ENCODE measurements at regions not wholly inside any gene's neighbourhood (a gene's known extent, or its start where the extent isn't known, plus 50 kb on each side); places are given as distances from the start of the nearest gene placed in this dataset.

DNA sequence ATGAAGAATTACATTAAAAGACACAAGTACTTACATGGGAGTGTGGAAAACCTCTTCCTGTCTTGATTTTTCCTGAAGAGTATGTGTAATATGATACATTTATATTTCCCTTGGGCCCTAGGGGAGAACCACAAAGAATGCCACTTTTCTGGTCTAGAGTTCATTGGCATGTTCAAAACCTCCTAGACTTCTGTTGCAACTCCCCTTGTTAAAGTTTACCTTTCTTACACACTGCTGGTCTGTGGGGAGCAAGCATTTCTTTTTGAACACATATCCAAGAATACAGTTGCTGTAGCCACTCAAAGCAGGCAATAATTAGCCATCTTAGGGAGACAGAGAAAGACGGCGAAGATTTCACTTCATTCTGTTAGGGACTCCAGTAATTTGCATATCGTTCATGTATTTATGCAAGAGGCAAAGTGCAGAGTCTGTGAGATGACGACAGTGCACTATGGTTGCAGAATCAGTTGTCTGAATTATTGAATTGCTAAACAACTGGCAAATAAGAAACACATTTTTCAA, 103.5 kb downstream of the NOL4 start (continued):
- TF ChIP-seq, protein P1, sequence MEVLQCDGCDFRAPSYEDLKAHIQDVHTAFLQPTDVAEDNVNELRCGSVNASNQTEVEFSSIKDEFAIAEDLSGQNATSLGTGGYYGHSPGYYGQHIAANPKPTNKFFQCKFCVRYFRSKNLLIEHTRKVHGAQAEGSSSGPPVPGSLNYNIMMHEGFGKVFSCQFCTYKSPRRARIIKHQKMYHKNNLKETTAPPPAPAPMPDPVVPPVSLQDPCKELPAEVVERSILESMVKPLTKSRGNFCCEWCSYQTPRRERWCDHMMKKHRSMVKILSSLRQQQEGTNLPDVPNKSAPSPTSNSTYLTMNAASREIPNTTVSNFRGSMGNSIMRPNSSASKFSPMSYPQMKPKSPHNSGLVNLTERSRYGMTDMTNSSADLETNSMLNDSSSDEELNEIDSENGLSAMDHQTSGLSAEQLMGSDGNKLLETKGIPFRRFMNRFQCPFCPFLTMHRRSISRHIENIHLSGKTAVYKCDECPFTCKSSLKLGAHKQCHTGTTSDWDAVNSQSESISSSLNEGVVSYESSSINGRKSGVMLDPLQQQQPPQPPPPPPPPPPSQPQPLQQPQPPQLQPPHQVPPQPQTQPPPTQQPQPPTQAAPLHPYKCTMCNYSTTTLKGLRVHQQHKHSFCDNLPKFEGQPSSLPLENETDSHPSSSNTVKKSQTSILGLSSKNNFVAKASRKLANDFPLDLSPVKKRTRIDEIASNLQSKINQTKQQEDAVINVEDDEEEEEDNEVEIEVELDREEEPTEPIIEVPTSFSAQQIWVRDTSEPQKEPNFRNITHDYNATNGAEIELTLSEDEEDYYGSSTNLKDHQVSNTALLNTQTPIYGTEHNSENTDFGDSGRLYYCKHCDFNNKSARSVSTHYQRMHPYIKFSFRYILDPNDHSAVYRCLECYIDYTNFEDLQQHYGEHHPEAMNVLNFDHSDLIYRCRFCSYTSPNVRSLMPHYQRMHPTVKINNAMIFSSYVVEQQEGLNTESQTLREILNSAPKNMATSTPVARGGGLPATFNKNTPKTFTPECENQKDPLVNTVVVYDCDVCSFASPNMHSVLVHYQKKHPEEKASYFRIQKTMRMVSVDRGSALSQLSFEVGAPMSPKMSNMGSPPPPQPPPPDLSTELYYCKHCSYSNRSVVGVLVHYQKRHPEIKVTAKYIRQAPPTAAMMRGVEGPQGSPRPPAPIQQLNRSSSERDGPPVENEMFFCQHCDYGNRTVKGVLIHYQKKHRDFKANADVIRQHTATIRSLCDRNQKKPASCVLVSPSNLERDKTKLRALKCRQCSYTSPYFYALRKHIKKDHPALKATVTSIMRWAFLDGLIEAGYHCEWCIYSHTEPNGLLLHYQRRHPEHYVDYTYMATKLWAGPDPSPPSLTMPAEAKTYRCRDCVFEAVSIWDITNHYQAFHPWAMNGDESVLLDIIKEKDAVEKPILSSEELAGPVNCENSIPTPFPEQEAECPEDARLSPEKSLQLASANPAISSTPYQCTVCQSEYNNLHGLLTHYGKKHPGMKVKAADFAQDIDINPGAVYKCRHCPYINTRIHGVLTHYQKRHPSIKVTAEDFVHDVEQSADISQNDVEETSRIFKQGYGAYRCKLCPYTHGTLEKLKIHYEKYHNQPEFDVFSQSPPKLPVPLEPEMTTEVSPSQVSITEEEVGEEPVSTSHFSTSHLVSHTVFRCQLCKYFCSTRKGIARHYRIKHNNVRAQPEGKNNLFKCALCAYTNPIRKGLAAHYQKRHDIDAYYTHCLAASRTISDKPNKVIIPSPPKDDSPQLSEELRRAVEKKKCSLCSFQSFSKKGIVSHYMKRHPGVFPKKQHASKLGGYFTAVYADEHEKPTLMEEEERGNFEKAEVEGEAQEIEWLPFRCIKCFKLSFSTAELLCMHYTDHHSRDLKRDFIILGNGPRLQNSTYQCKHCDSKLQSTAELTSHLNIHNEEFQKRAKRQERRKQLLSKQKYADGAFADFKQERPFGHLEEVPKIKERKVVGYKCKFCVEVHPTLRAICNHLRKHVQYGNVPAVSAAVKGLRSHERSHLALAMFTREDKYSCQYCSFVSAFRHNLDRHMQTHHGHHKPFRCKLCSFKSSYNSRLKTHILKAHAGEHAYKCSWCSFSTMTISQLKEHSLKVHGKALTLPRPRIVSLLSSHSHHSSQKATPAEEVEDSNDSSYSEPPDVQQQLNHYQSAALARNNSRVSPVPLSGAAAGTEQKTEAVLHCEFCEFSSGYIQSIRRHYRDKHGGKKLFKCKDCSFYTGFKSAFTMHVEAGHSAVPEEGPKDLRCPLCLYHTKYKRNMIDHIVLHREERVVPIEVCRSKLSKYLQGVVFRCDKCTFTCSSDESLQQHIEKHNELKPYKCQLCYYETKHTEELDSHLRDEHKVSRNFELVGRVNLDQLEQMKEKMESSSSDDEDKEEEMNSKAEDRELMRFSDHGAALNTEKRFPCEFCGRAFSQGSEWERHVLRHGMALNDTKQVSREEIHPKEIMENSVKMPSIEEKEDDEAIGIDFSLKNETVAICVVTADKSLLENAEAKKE (CRISPR knock-in tag; IDR thresholded peaks at IDR 0.05), result no peak

DNA sequence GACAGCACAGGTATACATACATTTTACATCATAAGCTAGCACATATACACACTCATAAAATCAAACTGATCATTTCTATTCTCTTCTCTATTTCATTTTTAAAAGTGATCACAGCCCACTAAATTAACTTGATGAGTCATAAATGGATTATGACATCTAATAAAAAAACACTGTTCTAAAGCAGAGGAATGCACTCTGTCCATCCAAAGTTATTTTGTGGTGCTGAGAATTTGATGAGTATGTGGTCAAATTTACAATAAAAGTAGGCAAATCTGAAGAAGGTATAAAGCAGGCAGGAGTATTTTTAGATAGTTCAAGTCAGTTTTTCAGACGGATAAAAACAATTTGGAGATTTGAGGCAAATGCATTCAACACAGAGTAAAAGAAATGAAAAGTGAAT, 104.4 kb downstream of the NOL4 start:
- Histone ChIP-seq H3K4me3 (no peak overlapping the region), H2AFZ (no peak overlapping the region), H3K4me1 (ENCODE audit: insufficient read depth) (0 out of 2 replicates have a peak, but pooled peaks cover 5% of the 10 kb centered on the region), H3K79me2 (replicated peaks; ENCODE audit: insufficient read depth) (no peaks in the 10 kb centered on the region), H3K9me2 (ENCODE audit: insufficient read depth) (no peaks in the 10 kb centered on the region), H3K4me2 (no peak overlapping the region), H4K20me1 (replicated peaks; ENCODE audit: insufficient read depth) (no peaks in the 10 kb centered on the region), H3K27me3 (ENCODE audit: insufficient read depth) (peaks cover 38% of the 10 kb centered on the region), H3K36me3 (ENCODE audit: insufficient read depth) (no peaks in the 10 kb centered on the region), H3K27ac (ENCODE audit: low read depth) (no peak overlapping the region), H3F3A (replicated peaks; ENCODE audit: low read depth) (no peaks in the 10 kb centered on the region)
- H3K9me3 Mint-ChIP-seq, result peaks cover 5% of the 10 kb centered on the region
- H3K27me3 Mint-ChIP-seq (ENCODE audit: insufficient read depth, low read depth, poor library complexity), result peaks cover 2% of the 10 kb centered on the region
- ATAC-seq (no peak), DNase-seq (ENCODE audit: low spot score) (no peak)
- H3K27ac Mint-ChIP-seq, result no peak overlapping the region
- no peaks in the 10 kb centered on the region; the same call in 2 of the 3 replicates for H3K36me3 Mint-ChIP-seq (ENCODE audit: low read depth)
- peaks cover 7% of the 10 kb centered on the region; the same call in 2 of the 3 replicates for H3K4me1 Mint-ChIP-seq
- no peak overlapping the region for H3K4me3 Mint-ChIP-seq
- TF ChIP-seq CREB1 (CRISPR knock-in tag; IDR thresholded peaks at IDR 0.05; ENCODE audit: low read depth), result no peak
- no peak for TF ChIP-seq NANOG (IDR thresholded peaks at IDR 0.05; ENCODE audit: borderline replicate concordance)
- TF ChIP-seq, protein P2, sequence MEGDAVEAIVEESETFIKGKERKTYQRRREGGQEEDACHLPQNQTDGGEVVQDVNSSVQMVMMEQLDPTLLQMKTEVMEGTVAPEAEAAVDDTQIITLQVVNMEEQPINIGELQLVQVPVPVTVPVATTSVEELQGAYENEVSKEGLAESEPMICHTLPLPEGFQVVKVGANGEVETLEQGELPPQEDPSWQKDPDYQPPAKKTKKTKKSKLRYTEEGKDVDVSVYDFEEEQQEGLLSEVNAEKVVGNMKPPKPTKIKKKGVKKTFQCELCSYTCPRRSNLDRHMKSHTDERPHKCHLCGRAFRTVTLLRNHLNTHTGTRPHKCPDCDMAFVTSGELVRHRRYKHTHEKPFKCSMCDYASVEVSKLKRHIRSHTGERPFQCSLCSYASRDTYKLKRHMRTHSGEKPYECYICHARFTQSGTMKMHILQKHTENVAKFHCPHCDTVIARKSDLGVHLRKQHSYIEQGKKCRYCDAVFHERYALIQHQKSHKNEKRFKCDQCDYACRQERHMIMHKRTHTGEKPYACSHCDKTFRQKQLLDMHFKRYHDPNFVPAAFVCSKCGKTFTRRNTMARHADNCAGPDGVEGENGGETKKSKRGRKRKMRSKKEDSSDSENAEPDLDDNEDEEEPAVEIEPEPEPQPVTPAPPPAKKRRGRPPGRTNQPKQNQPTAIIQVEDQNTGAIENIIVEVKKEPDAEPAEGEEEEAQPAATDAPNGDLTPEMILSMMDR (conservative IDR thresholded peaks at IDR 0.05; ENCODE audit: low read depth in 2 of 2), result no peak
- no peak for TF ChIP-seq ZNF114 (CRISPR knock-in tag; IDR thresholded peaks at IDR 0.05)
- TF ChIP-seq, protein P1 (CRISPR knock-in tag; IDR thresholded peaks at IDR 0.05), result no peak
- TF ChIP-seq JUNB (IDR thresholded peaks at IDR 0.05; ENCODE audit: unreplicated experiment), result no peak

All from GM23338 (cell line).